GM23338 (cell line): ENCODE measurements at regions not wholly inside any gene's neighbourhood (a gene's known extent, or its start where the extent isn't known, plus 50 kb on each side); places are given as distances from the start of the nearest gene placed in this dataset.

Experiments used
- ATAC-seq: fragments of 200-7000 bp; cut with Tn5 transposase; 3 replicates; pipeline ENCODE4 v1.9.1; 2020
- DNase-seq: peaks from one replicate; pipeline ENCODE4 v3.0.0-alpha.2; 2015; ENCODE audit warnings: low spot score
- H2AFZ ChIP-seq: fragments of 200-600 bp; sonication (generic); 2 replicates; pipeline ENCODE4 v1.8.0; 2016; ENCODE audit warnings: antibody characterized with exemption, mild to moderate bottlenecking, moderate library complexity
- H3F3A ChIP-seq: fragments of 200-600 bp; sonication (generic); replicated peaks from 2 replicates; pipeline ENCODE4 v1.8.0; 2017; ENCODE audit warnings: antibody characterized with exemption, mixed run types, low read depth
- H3K27ac ChIP-seq: fragments of 200-600 bp; sonication (generic); 2 replicates; pipeline ENCODE4 v1.6.1; 2016; ENCODE audit warnings: low read depth
- H3K27me3 ChIP-seq: fragments of 200-600 bp; sonication (generic); 2 replicates; pipeline ENCODE4 v1.8.0; 2016; ENCODE audit warnings: mild to moderate bottlenecking, mixed run types, moderate library complexity; ENCODE audit not compliant: insufficient read depth
- H3K36me3 ChIP-seq: fragments of 200-600 bp; sonication (generic); 2 replicates; pipeline ENCODE4 v1.8.0; 2016; ENCODE audit warnings: mild to moderate bottlenecking; ENCODE audit not compliant: insufficient read depth
- H3K4me1 ChIP-seq: fragments of 200-600 bp; sonication (generic); 2 replicates; pipeline ENCODE4 v1.8.0; 2016; ENCODE audit warnings: mild to moderate bottlenecking, moderate library complexity; ENCODE audit not compliant: insufficient read depth
- H3K4me2 ChIP-seq: fragments of 200-600 bp; sonication (generic); 2 replicates; pipeline ENCODE4 v1.7.1; 2017; ENCODE audit warnings: mixed run types
- H3K4me3 ChIP-seq: fragments of 200-600 bp; sonication (generic); 2 replicates; pipeline ENCODE4 v1.6.1; 2016; ENCODE audit warnings: mixed run types
- H3K79me2 ChIP-seq: fragments of 200-600 bp; sonication (generic); replicated peaks from 2 replicates; pipeline ENCODE4 v1.8.0; 2017; ENCODE audit warnings: mild to moderate bottlenecking; ENCODE audit not compliant: insufficient read depth
- H3K9me2 ChIP-seq: fragments of 200-600 bp; sonication (generic); 2 replicates; pipeline ENCODE4 v1.8.0; 2017; ENCODE audit not compliant: insufficient read depth
- H4K20me1 ChIP-seq: fragments of 200-600 bp; sonication (generic); replicated peaks from 2 replicates; pipeline ENCODE4 v1.8.0; 2017; ENCODE audit warnings: mild to moderate bottlenecking; ENCODE audit not compliant: insufficient read depth
- H3K27ac Mint-ChIP-seq: 2 replicates; pipeline ENCODE4 v1.8.0; 2020; ENCODE audit warnings: inconsistent platforms, mild to moderate bottlenecking, moderate library complexity, mixed read lengths
- H3K27me3 Mint-ChIP-seq: 3 replicates; pipeline ENCODE4 v1.8.0; 2022; ENCODE audit warnings: low read depth, mild to moderate bottlenecking, moderate library complexity, mixed read lengths, inconsistent platforms; ENCODE audit not compliant: insufficient read depth, poor library complexity
- H3K36me3 Mint-ChIP-seq: 3 replicates; pipeline ENCODE4 v1.8.0; 2021; ENCODE audit warnings: low read depth, mild to moderate bottlenecking, inconsistent platforms, moderate library complexity, mixed read lengths
- H3K4me1 Mint-ChIP-seq: 3 replicates; pipeline ENCODE4 v1.8.0; 2020; ENCODE audit warnings: mild to moderate bottlenecking, inconsistent platforms, mixed read lengths
- H3K4me3 Mint-ChIP-seq: 3 replicates; pipeline ENCODE4 v1.8.0; 2021; ENCODE audit warnings: moderate library complexity, mild to moderate bottlenecking, inconsistent platforms, mixed read lengths
- H3K9me3 Mint-ChIP-seq: 3 replicates; pipeline ENCODE4 v1.8.0; 2020; ENCODE audit warnings: moderate library complexity, mild to moderate bottlenecking, inconsistent platforms, mixed read lengths
- CREB1 ChIP-seq: fragments of 250-450 bp; sonication (Bioruptor Pico); IDR thresholded peaks from 2 replicates; pipeline ENCODE4 v1.5.0; 2020; ENCODE audit warnings: low read depth, mild to moderate bottlenecking, moderate library complexity
- ETS1 ChIP-seq: IDR thresholded peaks from 2 replicates; pipeline ENCODE4 v1.6.1; 2016; ENCODE audit warnings: antibody characterized with exemption
- EZH2 ChIP-seq: fragments of 200-600 bp; sonication (generic); IDR thresholded peaks from one replicate; pipeline ENCODE4 v1.8.0; 2017; ENCODE audit warnings: antibody characterized with exemption, mild to moderate bottlenecking, low read depth; ENCODE audit not compliant: unreplicated experiment
- EZH2phosphoT487 ChIP-seq: fragments of 200-600 bp; sonication (generic); IDR thresholded peaks from one replicate; pipeline ENCODE4 v1.8.1; 2018; ENCODE audit warnings: antibody characterized with exemption; ENCODE audit not compliant: unreplicated experiment
- JUNB ChIP-seq: IDR thresholded peaks from one replicate; pipeline ENCODE4 v1.6.1; 2016; ENCODE audit warnings: antibody characterized with exemption; ENCODE audit not compliant: unreplicated experiment
- NANOG ChIP-seq: IDR thresholded peaks from 2 replicates; pipeline ENCODE4 v1.6.1; 2016; ENCODE audit warnings: antibody characterized with exemption, borderline replicate concordance
- REST ChIP-seq: IDR thresholded peaks from one replicate; pipeline ENCODE4 v1.6.1; 2018; ENCODE audit warnings: antibody characterized with exemption; ENCODE audit not compliant: unreplicated experiment
- STAT1 ChIP-seq: IDR thresholded peaks from one replicate; pipeline ENCODE4 v1.6.1; 2016; ENCODE audit warnings: antibody characterized with exemption; ENCODE audit not compliant: unreplicated experiment
- ZNF114 ChIP-seq: fragments of 250-450 bp; sonication (Bioruptor Pico); IDR thresholded peaks from 2 replicates; pipeline ENCODE4 v1.5.0; 2020; ENCODE audit warnings: mild to moderate bottlenecking, moderate library complexity
- ZNF331 ChIP-seq: fragments of 250-450 bp; sonication (Bioruptor Pico); IDR thresholded peaks from 2 replicates; pipeline ENCODE4 v1.5.0; 2020; ENCODE audit warnings: low read depth, mild to moderate bottlenecking, moderate library complexity

DNA sequence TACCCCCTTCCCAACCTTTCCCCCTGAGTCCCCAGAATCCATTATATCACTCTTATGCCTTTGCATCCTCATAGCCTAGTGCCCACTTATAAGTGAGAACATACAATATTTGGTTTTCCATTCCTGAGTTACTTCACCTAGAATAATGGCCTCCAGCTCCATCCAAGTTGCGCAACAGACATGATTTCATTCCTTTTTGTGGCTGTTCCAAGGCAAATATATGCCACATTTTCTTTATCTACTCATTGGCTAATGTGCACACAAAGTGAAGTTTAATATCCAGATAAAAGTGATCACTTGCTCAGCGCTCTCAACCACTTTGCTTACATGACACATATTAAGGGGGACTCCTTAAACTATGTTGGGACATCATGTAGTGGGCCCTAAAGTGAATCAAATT is 72.4 kb upstream of the TIAM1 start (continued):
- TF ChIP-seq REST = no peak

DNA sequence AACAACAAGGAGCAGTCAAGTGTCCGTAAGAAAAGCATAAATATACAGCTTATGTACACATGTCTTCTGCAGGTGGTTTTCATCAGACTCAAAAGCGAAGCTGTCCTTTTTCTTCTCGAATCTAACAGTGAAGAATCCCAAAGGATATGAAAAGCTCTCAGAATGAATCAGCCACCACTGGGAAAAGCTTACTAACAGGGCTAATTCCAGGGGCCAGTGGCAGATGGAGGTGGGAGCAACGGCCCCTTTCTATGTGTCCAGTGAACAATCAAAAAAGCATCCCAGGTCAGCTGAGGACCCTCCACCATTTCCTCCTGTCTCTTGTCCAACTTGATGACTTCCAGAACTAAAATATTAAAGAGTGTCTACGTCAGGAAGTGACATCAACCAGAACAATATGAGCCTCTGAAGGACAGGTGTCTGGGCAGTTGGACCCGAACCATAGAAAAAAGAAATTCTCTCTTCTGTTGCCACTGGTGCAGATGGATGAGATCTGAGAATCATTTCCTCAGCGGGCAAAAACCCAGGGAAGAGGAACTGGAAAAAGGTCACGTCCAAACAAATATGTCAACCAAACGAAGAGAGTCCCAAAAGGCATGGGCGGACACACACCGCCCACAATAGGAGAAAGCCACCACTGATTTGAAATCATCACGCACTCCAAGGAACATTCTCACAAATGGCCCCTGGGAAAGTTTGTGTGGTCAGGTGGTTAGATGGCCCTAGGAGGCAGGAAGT is 70.4 kb upstream of the TIAM1 start:
- H3K9me3 Mint-ChIP-seq = peaks cover 4% of the 10 kb centered on the region; the same call in 2 of the 3 replicates
- no peak for DNase-seq
- H3K36me3 ChIP-seq = no peaks in the 10 kb centered on the region; the same call in 1 of the 2 replicates
- peaks cover 11% of the 10 kb centered on the region for H3K4me1 ChIP-seq
- no peaks in the 10 kb centered on the region; the same call in 1 of the 2 replicates for H3K9me2 ChIP-seq
- H3K36me3 Mint-ChIP-seq = peaks cover 6% of the 10 kb centered on the region; the same call in 2 of the 3 replicates
- no peaks in the 10 kb centered on the region; the same call in 1 of the 2 replicates for H4K20me1 ChIP-seq
- H3K4me3 Mint-ChIP-seq = no peak overlapping the region
- no peak overlapping the region for H3K4me2 ChIP-seq
- no peak for TF ChIP-seq NANOG
- TF ChIP-seq CREB1 = no peak
- TF ChIP-seq EZH2 = no peak
- TF ChIP-seq STAT1 = no peak
- no peak for TF ChIP-seq ZNF331
- H2AFZ ChIP-seq = no peak overlapping the region
- H3F3A ChIP-seq = no peaks in the 10 kb centered on the region
- no peak for ATAC-seq
- no peaks in the 10 kb centered on the region for H3K27me3 ChIP-seq
- no peak overlapping the region for H3K4me3 ChIP-seq
- H3K27me3 Mint-ChIP-seq = peaks cover 5% of the 10 kb centered on the region
- no peak overlapping the region for H3K27ac Mint-ChIP-seq
- H3K79me2 ChIP-seq = no peaks in the 10 kb centered on the region
- H3K4me1 Mint-ChIP-seq = peaks cover 7% of the 10 kb centered on the region
- no peak overlapping the region for H3K27ac ChIP-seq

DNA sequence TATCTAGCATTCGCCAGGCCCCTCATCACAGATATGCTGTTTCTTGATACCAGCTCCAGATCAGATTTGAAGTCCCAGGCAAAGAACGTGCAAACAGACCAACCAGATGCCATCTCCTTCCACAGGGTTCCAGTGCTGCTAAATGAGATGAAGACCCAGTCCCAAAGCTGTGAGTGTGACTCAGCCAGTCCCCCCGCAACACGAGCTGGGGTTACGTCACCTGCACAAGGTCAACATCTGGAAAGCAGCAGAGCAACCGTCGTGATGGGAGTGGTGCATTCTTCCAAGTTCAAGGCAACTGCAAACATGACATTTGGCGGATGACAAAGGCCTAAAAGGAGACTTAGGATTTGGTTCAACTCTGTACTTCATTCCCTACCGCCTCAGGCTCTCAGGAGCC is 69.6 kb upstream of the TIAM1 start:
- no peaks in the 10 kb centered on the region for H3F3A ChIP-seq
- Mint-ChIP-seq H3K27me3 (peaks cover 5% of the 10 kb centered on the region), H3K36me3 (peaks cover 6% of the 10 kb centered on the region; the same call in 2 of the 3 replicates), H3K4me3 (no peak overlapping the region), H3K27ac (no peak overlapping the region), H3K9me3 (peaks cover 4% of the 10 kb centered on the region; the same call in 2 of the 3 replicates), H3K4me1 (peaks cover 2% of the 10 kb centered on the region; the same call in 2 of the 3 replicates)
- H3K9me2 ChIP-seq = no peaks in the 10 kb centered on the region; the same call in 1 of the 2 replicates
- H3K27me3 ChIP-seq = no peaks in the 10 kb centered on the region
- no peaks in the 10 kb centered on the region; the same call in 1 of the 2 replicates for H3K36me3 ChIP-seq
- H4K20me1 ChIP-seq = no peaks in the 10 kb centered on the region; the same call in 1 of the 2 replicates
- DNase-seq = no peak
- no peak overlapping the region for H3K4me2 ChIP-seq
- TF ChIP-seq EZH2phosphoT487 (no peak), ZNF114 (CRISPR knock-in tag) (no peak), JUNB (no peak), ETS1 (no peak), REST (no peak), EZH2 (no peak), STAT1 (no peak)
- H3K79me2 ChIP-seq = no peaks in the 10 kb centered on the region
- H3K27ac ChIP-seq = no peak overlapping the region
- ATAC-seq = no peak
- H2AFZ ChIP-seq = no peak overlapping the region
- H3K4me3 ChIP-seq = no peak overlapping the region
- H3K4me1 ChIP-seq = peaks cover 8% of the 10 kb centered on the region
